ENCODE measurements at regions not wholly inside any gene's neighbourhood (a gene's known extent, or its start where the extent isn't known, plus 50 kb on each side); places are given as distances from the start of the nearest gene placed in this dataset.

GRCh38 chr15:23828786-23829185 lies 141.7 kb upstream of the NDN start:
- TF ChIP-seq CTCF (conservative IDR thresholded peaks at IDR 0.05 in 1 of 2, IDR thresholded peaks at IDR 0.05 in 1 of 2; ENCODE audit: low read depth in 1 of 2, low read length in 2 of 2), result no peak
- TF ChIP-seq EZH2 (IDR thresholded peaks at IDR 0.05; ENCODE audit: low read length, missing control alignments), result no peak

All from fibroblast of lung (primary cell).